Neural cell (in vitro differentiated cells): ENCODE measurements at regions not wholly inside any gene's neighbourhood (a gene's known extent, or its start where the extent isn't known, plus 50 kb on each side); places are given as distances from the start of the nearest gene placed in this dataset.

Experiments
- CTCF ChIP-seq: fragments of 450-650 bp; IDR thresholded peaks from 2 replicates; pipeline ENCODE4 v1.5.1; 2014; ENCODE audit warnings: antibody characterized with exemption, mild to moderate bottlenecking, moderate library complexity; ENCODE audit not compliant: poor library complexity, severe bottlenecking
- EP300 ChIP-seq: fragments of 450-650 bp; conservative IDR thresholded peaks from 2 replicates; pipeline ENCODE4 v1.6.1; 2014; ENCODE audit warnings: antibody characterized with exemption, mild to moderate bottlenecking, moderate library complexity; ENCODE audit not compliant: poor library complexity, severe bottlenecking
- TAF1 ChIP-seq: IDR thresholded peaks from 2 replicates; pipeline ENCODE4 v1.6.1; 2012; ENCODE audit warnings: low read depth

GRCh38 chrX:122572461-122572860 lies 611.6 kb upstream of the GRIA3 start:
- TF ChIP-seq CTCF (no peak), TAF1 (no peak), EP300 (no peak)
